ENCODE measurements at regions not wholly inside any gene's neighbourhood (a gene's known extent, or its start where the extent isn't known, plus 50 kb on each side); places are given as distances from the start of the nearest gene placed in this dataset.

DNA sequence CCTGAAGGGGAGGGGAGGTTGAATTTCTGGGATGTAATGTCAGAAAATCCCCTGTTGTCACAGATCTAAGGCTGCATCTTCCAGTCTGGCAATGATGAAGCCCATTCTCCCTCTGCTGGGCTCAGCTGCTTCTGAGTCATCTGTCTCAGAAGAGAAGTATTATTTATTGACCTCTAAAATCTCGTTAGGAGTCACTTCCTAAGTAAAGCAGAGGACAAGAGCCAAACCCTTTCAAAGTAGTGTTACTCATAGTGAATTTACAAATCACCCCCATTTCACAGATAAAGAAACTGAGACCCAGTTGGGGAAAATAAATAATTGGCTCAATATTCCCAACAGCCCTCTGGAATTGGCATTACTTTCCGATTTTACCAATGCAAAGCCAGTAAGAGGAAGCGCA, 167.3 kb upstream of the SKOR2 start:
- no peaks in the 10 kb centered on the region; the same call in none of the 2 replicates for H3K9me3 ChIP-seq (ENCODE audit: control insufficient read depth, insufficient read depth, low read length)
- no peak overlapping the region for H2BK15ac ChIP-seq (ENCODE audit: low read depth, low read length)
- H3K4ac ChIP-seq (ENCODE audit: low read depth, low read length): no peak overlapping the region
- no peak overlapping the region for H3K56ac ChIP-seq (ENCODE audit: extremely low read depth, insufficient read depth, low read length)
- no peak overlapping the region for H3K27ac ChIP-seq (ENCODE audit: insufficient read depth, low read length)
- BruUV-seq (replicated peaks): no TSS peak
- no peak overlapping the region for H2BK5ac ChIP-seq (ENCODE audit: low read depth, low read length, poor library complexity, severe bottlenecking)
- in situ Hi-C loops (cut with MboI; ENCODE audit: low sequenced_read_pairs): no loop called here
- no peak overlapping the region for H2AK5ac ChIP-seq (ENCODE audit: low read depth, low read length)
- H2AFZ ChIP-seq (replicated peaks; ENCODE audit: low read length, poor library complexity): no peak overlapping the region
- H3K23ac ChIP-seq (ENCODE audit: low read depth, low read length): no peak overlapping the region
- no peak overlapping the region for H3K18ac ChIP-seq (ENCODE audit: low read depth, low read length)
- no peaks in the 10 kb centered on the region for H3K9me1 ChIP-seq (ENCODE audit: insufficient read depth, low read length)
- no peak overlapping the region for H4K91ac ChIP-seq (ENCODE audit: insufficient read depth, low read depth, low read length)
- H3K36me3 ChIP-seq (ENCODE audit: control insufficient read depth, insufficient read depth, low read length): no peaks in the 10 kb centered on the region
- H3K4me1 ChIP-seq (ENCODE audit: control insufficient read depth, insufficient read depth, low read length): no peaks in the 10 kb centered on the region
- H3K79me1 ChIP-seq (ENCODE audit: low read depth in 1 of 2, low read length in 2 of 2): no peaks in the 10 kb centered on the region
- no peak overlapping the region for H2BK20ac ChIP-seq (ENCODE audit: low read depth, low read length)
- intact Hi-C loops (cut with micrococcal nuclease): no loop called here
- no peaks in the 10 kb centered on the region for H3K27me3 ChIP-seq (ENCODE audit: control insufficient read depth, insufficient read depth, low read length)
- dilution Hi-C loops (cut with HindIII; ENCODE audit: low sequenced_read_pairs, unreplicated experiment): no loop called here
- POLR2A ChIA-PET (ENCODE audit: unreplicated experiment): no interaction called here
- no peak overlapping the region for H4K8ac ChIP-seq (ENCODE audit: low read depth in 2 of 2, low read length in 2 of 2)
- no peaks in the 10 kb centered on the region for H4K20me1 ChIP-seq (ENCODE audit: insufficient read depth, low read length)
- H3K9ac ChIP-seq (ENCODE audit: low read depth, low read length): no peak overlapping the region
- no peak overlapping the region for H4K5ac ChIP-seq (ENCODE audit: low read depth, low read length)
- TF ChIP-seq MAZ (IDR thresholded peaks at IDR 0.05; ENCODE audit: borderline replicate concordance, low read depth, low read length) (no peak), SMC3 (IDR thresholded peaks at IDR 0.05; ENCODE audit: low read depth, low read length) (no peak), MXI1 (IDR thresholded peaks at IDR 0.05; ENCODE audit: borderline replicate concordance, low read depth, low read length) (no peak)
- TF ChIP-seq, protein P1, sequence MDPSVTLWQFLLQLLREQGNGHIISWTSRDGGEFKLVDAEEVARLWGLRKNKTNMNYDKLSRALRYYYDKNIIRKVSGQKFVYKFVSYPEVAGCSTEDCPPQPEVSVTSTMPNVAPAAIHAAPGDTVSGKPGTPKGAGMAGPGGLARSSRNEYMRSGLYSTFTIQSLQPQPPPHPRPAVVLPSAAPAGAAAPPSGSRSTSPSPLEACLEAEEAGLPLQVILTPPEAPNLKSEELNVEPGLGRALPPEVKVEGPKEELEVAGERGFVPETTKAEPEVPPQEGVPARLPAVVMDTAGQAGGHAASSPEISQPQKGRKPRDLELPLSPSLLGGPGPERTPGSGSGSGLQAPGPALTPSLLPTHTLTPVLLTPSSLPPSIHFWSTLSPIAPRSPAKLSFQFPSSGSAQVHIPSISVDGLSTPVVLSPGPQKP (IDR thresholded peaks at IDR 0.05; ENCODE audit: borderline replicate concordance, low read depth, low read length): no peak
- CTCF ChIA-PET: no interaction called here
- H2BK120ac ChIP-seq (ENCODE audit: low read depth, low read length): no peak overlapping the region
- no peak overlapping the region for H3K4me3 ChIP-seq (ENCODE audit: insufficient read depth, low read depth, low read length)
- ATAC-seq (ENCODE audit: low read depth): no peak
- H3K14ac ChIP-seq (replicated peaks; ENCODE audit: low read depth, low read length): no peak overlapping the region
- no peak for DNase-seq
- no peak overlapping the region for H3K4me2 ChIP-seq (ENCODE audit: low read depth, low read length)
- WGBS, 2 experiments (ENCODE audit: extremely low coverage in 2 of 2, insufficient read length in 1 of 2): no CpG with 5 or more reads among the region's 3 CpGs
- H2AK9ac ChIP-seq (replicated peaks; ENCODE audit: low read depth, low read length, poor library complexity): no peak overlapping the region
